Right lobe of liver (tissue), 4 donors: ENCODE measurements at regions not wholly inside any gene's neighbourhood (a gene's known extent, or its start where the extent isn't known, plus 50 kb on each side); places are given as distances from the start of the nearest gene placed in this dataset.
"Not testable (repeated sequence)": the region's sequence is repeated elsewhere in the genome, so short reads cannot be mapped to it uniquely, and the experiment has no call there.

ENCODE experiments used
- POLR2A ChIP-seq: fragments of 450-650 bp; IDR thresholded peaks from one replicate; pipeline ENCODE4 v1.6.1; 2017; ENCODE audit warnings: antibody characterized with exemption, mild to moderate bottlenecking
- TF ChIP-seq, protein P1 (sequence below), 4 donors: fragments of 200-600 bp in 3 of 4; fragments of 450-650 bp in 1 of 4; IDR thresholded peaks; one replicate each; pipeline versions ENCODE4 v1.5.1 to v1.8.0; 2016 to 2022; ENCODE audit warnings: antibody characterized with exemption in 4 of 4, mild to moderate bottlenecking in 2 of 4
- donor health status: DM: no; HTN: no; CAD: no.
- donor health status: DM: no; HTN: no; CAD: no.
- donor health status: DM: no; HTN: yes; CAD: no.

DNA sequence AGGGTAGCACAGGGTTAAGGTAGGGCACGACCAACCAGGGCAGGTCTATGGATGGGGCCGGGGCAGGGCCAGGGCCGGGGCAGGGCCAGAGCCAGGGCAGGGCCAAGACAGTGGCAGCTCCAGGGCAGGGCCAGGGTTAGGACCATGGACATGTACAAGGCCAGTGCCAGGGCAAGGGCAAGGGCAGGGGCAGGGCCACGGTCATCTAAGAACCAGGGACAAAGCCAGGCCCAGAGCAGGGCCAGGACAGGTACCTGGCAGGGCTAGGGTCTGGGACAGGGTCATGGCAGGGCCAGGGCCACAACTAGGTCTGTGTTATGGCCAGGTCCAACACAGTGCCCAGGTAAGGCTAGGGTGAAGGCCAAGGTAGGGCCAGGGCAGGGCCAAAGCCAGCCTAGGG lies 541.8 kb downstream of the TP53TG3F start:
- TF ChIP-seq, protein P1, sequence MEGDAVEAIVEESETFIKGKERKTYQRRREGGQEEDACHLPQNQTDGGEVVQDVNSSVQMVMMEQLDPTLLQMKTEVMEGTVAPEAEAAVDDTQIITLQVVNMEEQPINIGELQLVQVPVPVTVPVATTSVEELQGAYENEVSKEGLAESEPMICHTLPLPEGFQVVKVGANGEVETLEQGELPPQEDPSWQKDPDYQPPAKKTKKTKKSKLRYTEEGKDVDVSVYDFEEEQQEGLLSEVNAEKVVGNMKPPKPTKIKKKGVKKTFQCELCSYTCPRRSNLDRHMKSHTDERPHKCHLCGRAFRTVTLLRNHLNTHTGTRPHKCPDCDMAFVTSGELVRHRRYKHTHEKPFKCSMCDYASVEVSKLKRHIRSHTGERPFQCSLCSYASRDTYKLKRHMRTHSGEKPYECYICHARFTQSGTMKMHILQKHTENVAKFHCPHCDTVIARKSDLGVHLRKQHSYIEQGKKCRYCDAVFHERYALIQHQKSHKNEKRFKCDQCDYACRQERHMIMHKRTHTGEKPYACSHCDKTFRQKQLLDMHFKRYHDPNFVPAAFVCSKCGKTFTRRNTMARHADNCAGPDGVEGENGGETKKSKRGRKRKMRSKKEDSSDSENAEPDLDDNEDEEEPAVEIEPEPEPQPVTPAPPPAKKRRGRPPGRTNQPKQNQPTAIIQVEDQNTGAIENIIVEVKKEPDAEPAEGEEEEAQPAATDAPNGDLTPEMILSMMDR (IDR thresholded peaks at IDR 0.05): not testable (repeated sequence)
- TF ChIP-seq POLR2A: not testable (repeated sequence)
